Naive B cell (primary cell): ENCODE measurements at regions not wholly inside any gene's neighbourhood (a gene's known extent, or its start where the extent isn't known, plus 50 kb on each side); places are given as distances from the start of the nearest gene placed in this dataset.
"Not testable (repeated sequence)": the region's sequence is repeated elsewhere in the genome, so short reads cannot be mapped to it uniquely, and the experiment has no call there.

Experiments
- ATAC-seq, 2 donors: fragments of 150-1000 bp; cut with Tn5 transposase; 2 replicates each; pipeline ENCODE4 v1.10.0; 2021; ENCODE audit warnings: low read depth in 2 of 2, mild to moderate bottlenecking in 2 of 2, moderate library complexity in 2 of 2
- DNase-seq: peaks from one replicate; pipeline ENCODE4 v3.0.0; 2022
- H3K27ac Mint-ChIP-seq, 6 donors: one replicate each; pipeline ENCODE4 v1.8.0; 2020 to 2022; ENCODE audit warnings: mild to moderate bottlenecking in 6 of 6, mixed read lengths in 6 of 6, moderate library complexity in 5 of 6, inconsistent platforms in 2 of 6
- H3K27me3 Mint-ChIP-seq, 3 donors: one replicate each; pipeline ENCODE4 v1.8.0; 2021 to 2022; ENCODE audit warnings: mixed read lengths in 3 of 3, mild to moderate bottlenecking in 1 of 3
- H3K36me3 Mint-ChIP-seq, 2 donors: one replicate each; pipeline ENCODE4 v1.8.0; 2020 to 2022; ENCODE audit warnings: mixed read lengths in 2 of 2, inconsistent platforms in 1 of 2, mild to moderate bottlenecking in 1 of 2
- H3K4me1 Mint-ChIP-seq, 3 donors: one replicate each; pipeline ENCODE4 v1.8.0; 2020 to 2022; ENCODE audit warnings: mixed read lengths in 3 of 3, inconsistent platforms in 1 of 3, mild to moderate bottlenecking in 1 of 3, moderate library complexity in 1 of 3
- H3K4me3 Mint-ChIP-seq, 8 donors: one replicate each; pipeline ENCODE4 v1.8.0; 2020 to 2022; ENCODE audit warnings: mild to moderate bottlenecking in 8 of 8, mixed read lengths in 8 of 8, moderate library complexity in 8 of 8, inconsistent platforms in 2 of 8
- H3K9me3 Mint-ChIP-seq, 7 donors: one replicate each; pipeline ENCODE4 v1.8.0; 2020 to 2022; ENCODE audit warnings: mixed read lengths in 7 of 7, mild to moderate bottlenecking in 5 of 7, inconsistent platforms in 2 of 7, moderate library complexity in 1 of 7

- ATAC-seq (no peak), DNase-seq (no peak)
- peaks cover 4 to 22% (median 15%) of the 10 kb centered on the region in 3 donors for H3K27me3 Mint-ChIP-seq
Measured at GRCh38 chr7:131827421-131827820, 271.0 kb upstream of the PODXL start.

GRCh38 chr7:131826960-131827359 lies 270.5 kb upstream of the PODXL start:
- no peak for ATAC-seq
- Mint-ChIP-seq H3K27ac (no peak overlapping the region), H3K4me3 (no peak overlapping the region)

More at GRCh38 chr7:131827421-131827820, 271.0 kb upstream of the PODXL start:
- Mint-ChIP-seq H3K9me3 (peaks cover 0 to 10% (median 4%) of the 10 kb centered on the region in 7 donors), H3K4me1 (no peaks in the 10 kb centered on the region), H3K27ac (no peak overlapping the region), H3K4me3 (no peak overlapping the region), H3K36me3 (no peaks in the 10 kb centered on the region)

GRCh38 chr7:131823961-131824440 lies 267.6 kb upstream of the PODXL start:
- not testable (repeated sequence) for H3K4me1 Mint-ChIP-seq, H3K27ac Mint-ChIP-seq, DNase-seq, H3K36me3 Mint-ChIP-seq, ATAC-seq, H3K4me3 Mint-ChIP-seq, H3K27me3 Mint-ChIP-seq
- H3K9me3 Mint-ChIP-seq, result peaks cover 0 to 12% (median 4%) of the 10 kb centered on the region in 7 donors

More at GRCh38 chr7:131826960-131827359, 270.5 kb upstream of the PODXL start:
- Mint-ChIP-seq H3K4me1 (no peaks in the 10 kb centered on the region), H3K9me3 (peaks cover 0 to 9% (median 4%) of the 10 kb centered on the region in 7 donors), H3K27me3 (peaks cover 4 to 22% (median 15%) of the 10 kb centered on the region in 3 donors), H3K36me3 (no peaks in the 10 kb centered on the region)
- DNase-seq, result no peak

GRCh38 chr7:131819891-131820290 lies 263.5 kb upstream of the PODXL start:
- no peak for DNase-seq
- Mint-ChIP-seq H3K27me3 (peaks cover 0 to 13% (median 12%) of the 10 kb centered on the region in 3 donors), H3K4me1 (no peaks in the 10 kb centered on the region), H3K27ac (no peak overlapping the region), H3K36me3 (no peaks in the 10 kb centered on the region), H3K4me3 (no peak overlapping the region), H3K9me3 (peaks cover 0 to 8% (median 4%) of the 10 kb centered on the region in 7 donors)
- no peak for ATAC-seq

GRCh38 chr7:131816391-131817007 lies 260.1 kb upstream of the PODXL start:
- DNase-seq (no peak), ATAC-seq (no peak)
- no peaks in the 10 kb centered on the region for H3K4me1 Mint-ChIP-seq
- no peak overlapping the region for H3K4me3 Mint-ChIP-seq
- H3K9me3 Mint-ChIP-seq, result peaks cover 0 to 8% (median 3%) of the 10 kb centered on the region in 7 donors
- H3K27me3 Mint-ChIP-seq, result peaks cover 0 to 13% (median 12%) of the 10 kb centered on the region in 3 donors
- no peak overlapping the region for H3K27ac Mint-ChIP-seq
- no peaks in the 10 kb centered on the region for H3K36me3 Mint-ChIP-seq

GRCh38 chr7:131808736-131809135 lies 252.3 kb upstream of the PODXL start:
- peaks cover 0 to 4% (median 1%) of the 10 kb centered on the region in 7 donors for H3K9me3 Mint-ChIP-seq
- H3K27me3 Mint-ChIP-seq, result peaks cover 8 to 28% (median 10%) of the 10 kb centered on the region in 3 donors
- ATAC-seq (no peak), DNase-seq (no peak)
- no peaks in the 10 kb centered on the region for H3K4me1 Mint-ChIP-seq
- H3K27ac Mint-ChIP-seq, result no peak overlapping the region
- H3K36me3 Mint-ChIP-seq, result peaks cover 0 to 7% of the 10 kb centered on the region in 2 donors
- no peak overlapping the region for H3K4me3 Mint-ChIP-seq

- H3K36me3 Mint-ChIP-seq, H3K9me3 Mint-ChIP-seq, ATAC-seq, H3K4me3 Mint-ChIP-seq, DNase-seq, H3K27ac Mint-ChIP-seq, H3K4me1 Mint-ChIP-seq: not testable (repeated sequence)
- H3K27me3 Mint-ChIP-seq, result peaks cover 8 to 31% (median 10%) of the 10 kb centered on the region in 3 donors
Measured at GRCh38 chr7:131808156-131808555, 251.7 kb upstream of the PODXL start.

- DNase-seq (no peak), ATAC-seq (no peak)
- Mint-ChIP-seq H3K4me3 (peak overlapping the region in 2 of 8 donors; percentile 3 to 58), H3K27me3 (peaks cover 8 to 29% (median 11%) of the 10 kb centered on the region in 3 donors), H3K27ac (no peak overlapping the region), H3K4me1 (no peaks in the 10 kb centered on the region), H3K9me3 (peaks cover 0 to 4% (median 0%) of the 10 kb centered on the region in 7 donors), H3K36me3 (peaks cover 0 to 7% of the 10 kb centered on the region in 2 donors)
Measured at GRCh38 chr7:131803816-131804215, 247.4 kb upstream of the PODXL start.

GRCh38 chr7:131802195-131802864 lies 245.9 kb upstream of the PODXL start:
- Mint-ChIP-seq H3K36me3 (no peaks in the 10 kb centered on the region), H3K9me3 (peaks cover 0 to 4% (median 0%) of the 10 kb centered on the region in 7 donors), H3K27ac (no peak overlapping the region), H3K4me1 (no peaks in the 10 kb centered on the region), H3K27me3 (peaks cover 0 to 23% (median 18%) of the 10 kb centered on the region in 3 donors), H3K4me3 (no peak overlapping the region)
- ATAC-seq (no peak), DNase-seq (no peak)

GRCh38 chr7:131800531-131800930 lies 244.1 kb upstream of the PODXL start:
- DNase-seq (no peak), ATAC-seq (no peak)
- no peaks in the 10 kb centered on the region for H3K4me1 Mint-ChIP-seq
- peaks cover 0 to 4% (median 0%) of the 10 kb centered on the region in 7 donors for H3K9me3 Mint-ChIP-seq
- H3K27me3 Mint-ChIP-seq, result peaks cover 0 to 14% (median 12%) of the 10 kb centered on the region in 3 donors
- H3K27ac Mint-ChIP-seq, result no peak overlapping the region
- no peak overlapping the region for H3K4me3 Mint-ChIP-seq
- H3K36me3 Mint-ChIP-seq, result no peaks in the 10 kb centered on the region

GRCh38 chr7:131800008-131800407 lies 243.6 kb upstream of the PODXL start:
- ATAC-seq (no peak), DNase-seq (no peak)
- peaks cover 5 to 16% (median 16%) of the 10 kb centered on the region in 3 donors for H3K27me3 Mint-ChIP-seq
- H3K36me3 Mint-ChIP-seq, result no peaks in the 10 kb centered on the region
- no peak overlapping the region for H3K4me3 Mint-ChIP-seq
- H3K9me3 Mint-ChIP-seq, result peaks cover 0 to 4% (median 0%) of the 10 kb centered on the region in 7 donors
- H3K4me1 Mint-ChIP-seq, result no peaks in the 10 kb centered on the region
- no peak overlapping the region for H3K27ac Mint-ChIP-seq

GRCh38 chr7:131797841-131798240 lies 241.4 kb upstream of the PODXL start:
- H3K9me3 Mint-ChIP-seq, result no peaks in the 10 kb centered on the region
- DNase-seq, result no peak
- H3K27ac Mint-ChIP-seq, result no peak overlapping the region
- H3K36me3 Mint-ChIP-seq, result no peaks in the 10 kb centered on the region
- no peak overlapping the region for H3K4me3 Mint-ChIP-seq
- no peaks in the 10 kb centered on the region for H3K4me1 Mint-ChIP-seq
- ATAC-seq, result no peak
- peaks cover 13 to 21% (median 17%) of the 10 kb centered on the region in 3 donors for H3K27me3 Mint-ChIP-seq

- Mint-ChIP-seq H3K36me3 (no peaks in the 10 kb centered on the region), H3K4me1 (no peaks in the 10 kb centered on the region), H3K9me3 (peaks cover 0 to 3% (median 2%) of the 10 kb centered on the region in 7 donors), H3K4me3 (no peak overlapping the region), H3K27ac (no peak overlapping the region), H3K27me3 (peaks cover 13 to 30% (median 16%) of the 10 kb centered on the region in 3 donors)
- no peak for ATAC-seq
- DNase-seq, result no peak
Measured at GRCh38 chr7:131795400-131795799, 239.0 kb upstream of the PODXL start.

GRCh38 chr7:131792311-131792710 lies 235.9 kb upstream of the PODXL start:
- ATAC-seq, result no peak
- H3K27me3 Mint-ChIP-seq, result peaks cover 13 to 22% (median 16%) of the 10 kb centered on the region in 3 donors
- no peaks in the 10 kb centered on the region for H3K4me1 Mint-ChIP-seq
- H3K9me3 Mint-ChIP-seq, result peaks cover 0 to 7% (median 2%) of the 10 kb centered on the region in 7 donors
- no peaks in the 10 kb centered on the region for H3K36me3 Mint-ChIP-seq
- DNase-seq, result no peak
- H3K27ac Mint-ChIP-seq, result no peak overlapping the region
- H3K4me3 Mint-ChIP-seq, result no peak overlapping the region
